PC-9 (cell line): ENCODE measurements at regions not wholly inside any gene's neighbourhood (a gene's known extent, or its start where the extent isn't known, plus 50 kb on each side); places are given as distances from the start of the nearest gene placed in this dataset.
"Not testable (repeated sequence)": the region's sequence is repeated elsewhere in the genome, so short reads cannot be mapped to it uniquely, and the experiment has no call there.

Experiments
- CTCF ChIP-seq: fragments of 200-600 bp; sonication (generic); conservative IDR thresholded peaks from 2 replicates; pipeline ENCODE4 v1.6.1; 2017; ENCODE audit warnings: mixed run types, antibody characterized with exemption, mild to moderate bottlenecking, moderate library complexity
- EZH2 ChIP-seq: fragments of 200-600 bp; sonication (generic); IDR thresholded peaks from 2 replicates; pipeline ENCODE4 v1.8.0; 2017; ENCODE audit warnings: antibody characterized with exemption, low read depth

- not testable (repeated sequence) for TF ChIP-seq CTCF, EZH2
Observed at GRCh38 chr17:45620468-45620867, 129.9 kb upstream of the PLEKHM1 start.
